Testis (tissue), 2 donors: ENCODE measurements at regions not wholly inside any gene's neighbourhood (a gene's known extent, or its start where the extent isn't known, plus 50 kb on each side); places are given as distances from the start of the nearest gene placed in this dataset.

Experiments used
- CTCF ChIP-seq, 3 experiments: fragments of 450-650 bp in 2 of 3; fragments of 200-600 bp in 1 of 3; sonication (generic) in 1 of 3; IDR thresholded peaks; one replicate each; pipeline ENCODE4 v1.5.1; 2016 to 2019; ENCODE audit warnings: antibody characterized with exemption in 3 of 3, mild to moderate bottlenecking in 2 of 3, moderate library complexity in 1 of 3
- POLR2A ChIP-seq: fragments of 450-650 bp; IDR thresholded peaks from one replicate; pipeline ENCODE4 v1.6.1; 2017; ENCODE audit warnings: antibody characterized with exemption, mild to moderate bottlenecking, moderate library complexity

- TF ChIP-seq CTCF (IDR thresholded peaks at IDR 0.05) (no peak), POLR2A (no peak)
Measured at GRCh38 chr7:121558288-121558687, 162.2 kb upstream of the FAM3C start.
